Stimulated activated naive B cell treated with anti-CD40 and anti-IgM and Interleukin-4, amounts not matched to agents 10 μg/mL and 1 μg/mL and 100 μg/mL, for 72 hours (primary cell): ENCODE measurements at regions not wholly inside any gene's neighbourhood (a gene's known extent, or its start where the extent isn't known, plus 50 kb on each side); places are given as distances from the start of the nearest gene placed in this dataset.

Source experiments
- ATAC-seq, 2 donors: fragments of 150-1000 bp; cut with Tn5 transposase; replicated peaks; 2 replicates each; pipeline ENCODE4 v1.10.0; 2021; ENCODE audit warnings: moderate library complexity in 1 of 2
- DNase-seq: peaks from one replicate; pipeline ENCODE4 v3.0.0; 2021
- H3K27ac Mint-ChIP-seq: one replicate; pipeline ENCODE4 v1.8.0; 2022; ENCODE audit warnings: mild to moderate bottlenecking, mixed read lengths
- H3K27me3 Mint-ChIP-seq, 2 donors: one replicate each; pipeline ENCODE4 v1.8.0; 2022; ENCODE audit warnings: mixed read lengths in 2 of 2
- H3K36me3 Mint-ChIP-seq, 2 donors: one replicate each; pipeline ENCODE4 v1.8.0; 2022; ENCODE audit warnings: mixed read lengths in 2 of 2, mild to moderate bottlenecking in 1 of 2
- H3K4me1 Mint-ChIP-seq, 2 donors: one replicate each; pipeline ENCODE4 v1.8.0; 2022; ENCODE audit warnings: mixed read lengths in 2 of 2, mild to moderate bottlenecking in 1 of 2
- H3K4me3 Mint-ChIP-seq, 2 donors: one replicate each; pipeline ENCODE4 v1.8.0; 2022; ENCODE audit warnings: mild to moderate bottlenecking in 2 of 2, mixed read lengths in 2 of 2, moderate library complexity in 1 of 2
- H3K9me3 Mint-ChIP-seq, 2 donors: one replicate each; pipeline ENCODE4 v1.8.0; 2022; ENCODE audit warnings: mixed read lengths in 2 of 2, mild to moderate bottlenecking in 1 of 2

DNA sequence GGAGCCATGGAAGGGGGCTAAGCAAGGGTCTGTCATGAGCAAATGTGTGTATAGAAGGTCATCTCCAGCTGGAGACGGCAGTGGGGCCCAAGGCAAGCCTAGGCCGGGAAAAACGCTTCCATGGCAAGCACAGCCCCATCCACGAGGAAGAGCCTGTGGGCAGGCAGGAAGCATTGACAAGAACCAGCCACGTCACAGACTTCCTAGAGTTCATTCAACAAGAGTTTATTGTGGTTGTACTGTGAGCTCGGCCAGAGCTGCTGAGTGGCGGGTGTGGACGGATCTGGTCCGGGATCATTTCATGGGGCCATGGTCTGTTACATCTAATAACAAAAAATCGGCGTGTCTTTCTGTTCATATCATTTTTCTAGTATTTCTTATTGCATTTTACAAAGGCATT, 311.7 kb downstream of the TMEM121 start:
- H3K27ac Mint-ChIP-seq, result peak overlapping the region; percentile 94
- no peaks in the 10 kb centered on the region for H3K27me3 Mint-ChIP-seq
- H3K9me3 Mint-ChIP-seq, result no peaks in the 10 kb centered on the region
- peaks cover 34 to 61% of the 10 kb centered on the region in 2 donors for H3K4me1 Mint-ChIP-seq
- H3K4me3 Mint-ChIP-seq, result no peak overlapping the region
- ATAC-seq (no peak), DNase-seq (no peak)
- H3K36me3 Mint-ChIP-seq, result peaks cover 34 to 41% of the 10 kb centered on the region in 2 donors

DNA sequence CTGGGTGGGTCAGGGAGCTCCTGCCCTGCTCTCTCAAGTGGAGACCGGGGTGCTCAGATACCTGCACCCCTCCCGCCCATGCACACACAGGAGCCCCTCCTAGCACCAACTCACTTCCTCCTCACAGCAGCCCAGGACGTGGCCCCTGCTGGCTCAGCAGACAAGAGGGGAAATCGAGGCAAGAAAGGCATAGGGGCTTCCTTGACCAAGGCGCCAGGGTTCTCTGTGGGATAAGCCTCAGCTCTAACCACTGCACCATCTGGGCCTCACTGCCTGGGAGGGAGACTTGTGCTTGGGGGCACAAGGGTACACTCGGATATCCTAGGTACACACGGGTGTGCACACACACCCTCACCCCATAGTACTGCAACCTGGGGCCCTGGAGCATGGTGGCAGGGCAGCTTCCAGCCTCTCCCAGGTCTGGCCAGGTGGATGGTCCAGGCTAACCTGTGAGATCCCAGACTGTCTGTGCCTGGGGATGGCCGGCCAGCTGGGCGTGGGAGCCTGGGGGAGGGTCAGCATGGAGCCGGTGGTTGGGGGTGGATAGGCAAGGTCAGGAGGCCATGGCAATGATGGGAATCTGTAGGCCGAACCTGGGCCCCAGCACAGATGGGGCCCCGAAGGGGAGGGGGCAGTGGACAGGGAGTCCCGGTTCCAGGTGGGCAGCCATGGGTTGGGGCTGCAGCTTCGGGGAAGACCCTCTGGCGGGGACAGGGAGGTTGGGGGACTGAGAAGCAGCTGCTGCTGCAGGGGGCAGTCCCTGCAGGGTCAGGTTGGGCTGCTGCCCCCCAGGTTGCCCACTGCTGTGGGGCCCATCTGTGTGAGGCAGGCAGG, 312.4 kb downstream of the TMEM121 start:
- H3K9me3 Mint-ChIP-seq, result no peaks in the 10 kb centered on the region
- H3K4me1 Mint-ChIP-seq, result peaks cover 37 to 68% of the 10 kb centered on the region in 2 donors
- H3K27me3 Mint-ChIP-seq, result no peaks in the 10 kb centered on the region
- ATAC-seq, result no peak
- no peak for DNase-seq
- H3K27ac Mint-ChIP-seq, result peak overlapping the region; percentile 94
- peak overlapping the region in 1 of 2 donors; percentile 32 for H3K4me3 Mint-ChIP-seq
- peaks cover 41 to 48% of the 10 kb centered on the region in 2 donors for H3K36me3 Mint-ChIP-seq

DNA sequence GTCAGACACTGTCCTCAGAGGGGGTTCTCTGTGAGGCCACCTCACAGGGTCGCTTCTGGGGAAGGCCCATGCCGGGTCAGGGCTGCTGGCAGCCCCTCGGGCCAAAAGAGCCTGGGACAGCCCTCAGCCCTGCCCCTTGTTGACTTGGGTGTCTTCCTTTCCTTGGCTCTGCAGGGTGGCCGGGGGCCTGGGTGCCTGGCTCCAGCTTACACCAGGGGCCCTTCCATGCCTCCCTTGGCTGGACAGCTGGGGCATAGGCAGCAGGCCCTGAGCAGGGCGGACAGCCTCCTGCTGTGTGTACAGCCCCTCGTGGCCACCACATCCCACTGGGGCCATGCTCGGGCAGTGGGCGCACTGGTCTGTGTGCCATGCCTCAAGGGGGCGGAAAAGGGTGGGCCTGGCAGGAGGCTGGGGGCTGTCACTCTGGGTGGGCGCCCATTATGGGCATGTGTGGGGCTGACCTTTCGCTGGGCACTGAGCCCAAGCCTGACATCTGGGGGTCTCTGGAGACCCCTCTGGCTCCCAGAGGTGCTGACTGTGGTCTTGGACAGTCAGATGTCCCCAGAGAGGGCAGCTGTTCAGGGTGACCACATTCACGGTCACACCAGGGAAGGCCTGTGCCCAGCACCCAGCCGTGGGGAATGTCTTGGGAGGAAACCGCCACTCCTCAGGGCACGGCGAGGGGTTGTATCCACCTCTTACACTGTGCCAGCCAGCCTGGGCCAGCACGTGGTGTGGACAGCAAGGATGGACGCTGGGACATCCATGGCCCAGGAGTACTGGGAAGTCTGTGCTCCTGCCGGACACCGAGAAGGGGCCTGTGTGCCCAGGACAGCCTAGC, 313.3 kb downstream of the TMEM121 start:
- peaks cover 37 to 68% of the 10 kb centered on the region in 2 donors for H3K4me1 Mint-ChIP-seq
- no peak overlapping the region for H3K27ac Mint-ChIP-seq
- no peaks in the 10 kb centered on the region for H3K27me3 Mint-ChIP-seq
- H3K4me3 Mint-ChIP-seq, result no peak overlapping the region
- ATAC-seq (no peak), DNase-seq (no peak)
- H3K36me3 Mint-ChIP-seq, result peaks cover 45 to 56% of the 10 kb centered on the region in 2 donors
- H3K9me3 Mint-ChIP-seq, result no peaks in the 10 kb centered on the region

DNA sequence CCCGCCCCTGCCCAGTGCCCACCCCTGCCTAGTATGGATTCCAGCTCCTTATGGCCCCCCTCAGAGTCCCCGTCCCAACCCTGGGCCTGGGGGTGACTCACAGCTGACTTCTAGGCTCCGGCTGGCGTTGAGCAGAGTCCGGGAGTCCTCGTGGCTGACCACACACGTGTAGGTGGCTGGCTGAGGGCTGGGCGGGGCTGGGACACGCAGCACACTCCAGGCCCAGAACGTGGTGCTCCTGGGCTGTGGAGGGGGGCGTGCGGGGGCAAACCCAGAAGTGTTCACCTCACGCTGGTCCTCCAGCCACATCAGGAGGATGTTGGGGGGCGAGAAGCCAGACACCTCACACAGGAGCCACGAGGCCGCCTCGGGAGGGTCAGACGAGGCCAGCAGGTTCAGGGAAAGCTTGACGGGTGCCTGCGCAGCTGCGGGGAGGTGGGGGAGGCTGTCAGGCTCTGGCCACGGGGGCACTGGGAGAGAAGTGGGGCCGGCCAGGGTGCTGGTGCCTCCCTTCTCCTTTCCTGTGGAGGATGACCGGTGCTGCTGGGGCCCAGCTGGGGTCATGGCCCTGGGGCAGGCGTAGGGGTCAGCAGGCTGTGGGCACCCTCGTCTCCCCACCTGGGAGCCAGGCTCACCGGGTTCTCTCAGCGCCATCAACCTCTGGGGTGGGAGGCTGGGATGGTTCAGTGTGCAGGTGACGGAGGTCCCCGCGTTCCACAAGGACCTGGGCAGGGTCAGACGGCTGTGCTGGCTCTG, 314.1 kb downstream of the TMEM121 start:
- Mint-ChIP-seq H3K4me1 (peaks cover 38 to 68% of the 10 kb centered on the region in 2 donors), H3K27me3 (no peaks in the 10 kb centered on the region), H3K4me3 (no peak overlapping the region), H3K36me3 (peaks cover 50 to 64% of the 10 kb centered on the region in 2 donors), H3K27ac (peak overlapping the region; percentile 56), H3K9me3 (no peaks in the 10 kb centered on the region)
- no peak for DNase-seq
- no peak for ATAC-seq

DNA sequence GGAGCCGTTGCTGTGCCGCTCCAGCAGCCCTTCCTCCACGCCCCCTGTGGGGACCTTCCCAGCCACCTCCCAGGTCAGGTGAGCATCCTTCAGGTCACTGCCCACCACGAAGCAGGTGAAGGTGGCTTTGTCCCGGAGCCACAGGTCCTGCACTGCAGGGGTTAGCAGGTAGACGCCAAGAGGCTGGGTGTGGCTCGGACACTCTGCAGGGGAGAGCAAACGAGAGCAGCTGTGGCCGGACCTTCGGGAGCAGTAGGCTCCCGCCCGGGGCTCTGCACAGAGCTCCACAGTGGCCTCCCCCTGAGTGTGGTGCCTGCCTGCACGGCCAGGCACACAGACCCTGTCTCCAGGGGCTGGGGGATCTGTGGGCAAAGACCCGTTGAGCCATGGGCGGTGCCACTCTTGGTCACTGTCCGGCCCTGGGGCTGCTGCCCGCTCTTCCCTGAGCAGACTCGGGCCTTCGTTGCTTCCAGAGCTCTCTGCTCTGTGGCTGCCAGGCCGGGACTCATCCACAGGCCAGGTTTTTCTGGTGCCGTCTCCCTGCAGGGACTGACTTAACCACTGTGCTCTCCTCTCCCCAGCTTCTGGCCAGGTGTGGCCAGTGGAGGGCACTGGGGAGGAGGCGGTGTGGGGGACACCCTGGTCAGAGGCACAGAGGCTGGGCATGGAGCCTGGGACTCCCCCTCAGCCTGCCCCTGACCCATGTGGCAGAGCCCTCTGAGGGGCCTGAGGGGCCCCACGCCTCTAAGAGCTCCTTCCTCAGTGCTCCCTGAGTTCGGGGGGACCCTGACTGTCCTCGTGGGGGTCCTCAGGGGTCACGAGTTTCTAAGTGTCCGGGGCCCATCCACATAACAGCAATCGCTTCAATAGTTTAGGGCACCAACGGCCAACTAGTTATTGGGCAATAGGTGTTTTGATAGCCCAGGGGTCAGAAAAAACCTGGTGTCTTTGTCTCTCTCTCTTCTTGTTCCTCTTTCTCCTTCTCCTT, 314.9 kb downstream of the TMEM121 start:
- DNase-seq, result no peak
- H3K4me3 Mint-ChIP-seq, result peak overlapping the region in 1 of 2 donors; percentile 21
- H3K27me3 Mint-ChIP-seq, result no peaks in the 10 kb centered on the region
- H3K27ac Mint-ChIP-seq, result peak overlapping the region; percentile 84
- H3K9me3 Mint-ChIP-seq, result no peaks in the 10 kb centered on the region
- peaks cover 48 to 64% of the 10 kb centered on the region in 2 donors for H3K36me3 Mint-ChIP-seq
- H3K4me1 Mint-ChIP-seq, result peaks cover 34 to 66% of the 10 kb centered on the region in 2 donors
- peak in 1 of 2 donors; percentile 4 for ATAC-seq

DNA sequence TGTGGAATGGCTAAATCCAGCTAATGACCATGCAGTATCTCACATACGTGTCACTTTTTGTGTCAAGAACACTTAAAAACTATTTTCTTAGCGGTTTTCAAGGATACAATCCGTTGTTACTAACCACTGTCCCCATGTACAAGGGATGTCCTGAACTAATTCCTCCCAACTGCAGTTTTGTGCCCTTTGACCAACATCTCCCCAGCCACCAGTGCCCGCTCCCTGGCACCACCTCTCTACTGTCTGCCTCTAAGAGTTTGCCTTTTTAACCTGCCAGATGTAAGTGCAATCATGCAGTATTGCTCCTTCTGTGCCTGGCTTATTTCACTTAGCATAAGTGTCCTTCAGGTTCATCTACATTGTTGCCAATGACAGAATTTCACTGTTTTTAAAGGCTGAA, 315.7 kb downstream of the TMEM121 start:
- Mint-ChIP-seq H3K4me3 (no peak overlapping the region), H3K4me1 (peaks cover 37 to 66% of the 10 kb centered on the region in 2 donors), H3K9me3 (no peaks in the 10 kb centered on the region), H3K27me3 (no peaks in the 10 kb centered on the region), H3K27ac (peak overlapping the region; percentile 84), H3K36me3 (peaks cover 46 to 66% of the 10 kb centered on the region in 2 donors)
- no peak for DNase-seq
- ATAC-seq, result no peak

DNA sequence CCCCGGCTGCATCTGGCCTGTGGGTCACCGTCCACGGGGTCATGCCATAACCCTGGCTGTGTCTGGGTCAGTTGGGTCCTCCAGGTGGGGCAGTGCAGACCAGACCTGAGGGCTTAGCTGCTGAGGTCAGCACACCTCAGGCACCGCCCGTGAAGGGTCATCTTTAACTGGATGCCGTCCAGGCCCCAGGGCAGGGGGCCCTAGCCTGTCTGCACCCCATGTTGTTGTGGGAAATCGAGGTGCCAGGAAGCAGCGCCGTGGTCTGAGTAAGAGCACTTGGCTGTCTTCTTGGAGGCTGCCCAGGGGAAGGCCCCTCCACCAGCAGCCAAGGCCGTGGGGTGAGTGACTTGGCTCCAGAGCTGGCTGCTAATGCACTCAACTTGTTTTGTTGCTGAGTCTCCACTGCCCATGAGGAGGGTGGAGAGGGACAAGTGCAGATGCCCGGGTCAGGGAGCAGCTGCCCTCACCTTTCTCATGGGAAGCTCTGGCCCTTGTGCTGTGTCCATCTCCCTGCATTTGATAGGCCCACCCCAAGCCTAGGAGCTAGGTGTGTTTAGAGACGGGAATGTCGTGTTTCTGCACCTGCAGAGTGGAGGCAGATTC, 317.2 kb downstream of the TMEM121 start:
- Mint-ChIP-seq H3K9me3 (no peaks in the 10 kb centered on the region), H3K4me1 (peaks cover 36 to 63% of the 10 kb centered on the region in 2 donors)

DNA sequence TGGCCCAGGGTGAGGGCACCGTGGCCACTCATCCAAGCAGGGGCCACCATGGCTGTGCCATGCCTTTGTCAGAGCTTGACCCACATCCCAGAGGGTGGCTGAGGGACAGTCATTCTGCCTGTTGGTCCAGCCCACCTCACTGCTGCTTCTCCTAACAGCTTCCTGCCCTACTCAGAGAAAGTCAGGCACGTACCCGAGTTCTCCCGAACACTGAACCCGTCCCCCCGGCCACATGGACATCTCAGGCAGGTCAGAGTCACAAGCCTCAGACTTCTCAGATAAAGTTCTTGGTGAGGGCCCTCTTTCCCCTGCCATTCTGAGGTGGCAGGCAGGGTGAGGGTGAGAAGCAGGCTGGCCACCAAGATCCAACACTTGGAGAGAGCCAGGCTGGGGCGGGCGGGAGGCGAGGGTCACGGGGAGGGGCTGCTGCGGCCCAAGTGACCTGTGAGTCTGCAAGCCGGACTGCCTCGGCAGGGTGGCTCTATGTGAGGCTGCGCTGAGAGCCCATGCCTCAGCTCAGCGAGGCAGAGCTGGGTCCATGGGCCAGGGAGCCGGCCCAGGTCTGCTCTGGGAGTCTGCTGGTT, 317.8 kb downstream of the TMEM121 start:
- Mint-ChIP-seq H3K27me3 (no peaks in the 10 kb centered on the region), H3K27ac (peak overlapping the region; percentile 90), H3K4me3 (no peak overlapping the region), H3K4me1 (peaks cover 39 to 64% of the 10 kb centered on the region in 2 donors), H3K36me3 (peaks cover 40 to 60% of the 10 kb centered on the region in 2 donors), H3K9me3 (no peaks in the 10 kb centered on the region)
- ATAC-seq, result no peak
- no peak for DNase-seq

More for the DNA sequence above, 317.2 kb downstream of the TMEM121 start:
- H3K4me3 Mint-ChIP-seq, result no peak overlapping the region
- DNase-seq (no peak), ATAC-seq (no peak)
- no peaks in the 10 kb centered on the region for H3K27me3 Mint-ChIP-seq
- H3K27ac Mint-ChIP-seq, result peak overlapping the region; percentile 77
- peaks cover 43 to 64% of the 10 kb centered on the region in 2 donors for H3K36me3 Mint-ChIP-seq

DNA sequence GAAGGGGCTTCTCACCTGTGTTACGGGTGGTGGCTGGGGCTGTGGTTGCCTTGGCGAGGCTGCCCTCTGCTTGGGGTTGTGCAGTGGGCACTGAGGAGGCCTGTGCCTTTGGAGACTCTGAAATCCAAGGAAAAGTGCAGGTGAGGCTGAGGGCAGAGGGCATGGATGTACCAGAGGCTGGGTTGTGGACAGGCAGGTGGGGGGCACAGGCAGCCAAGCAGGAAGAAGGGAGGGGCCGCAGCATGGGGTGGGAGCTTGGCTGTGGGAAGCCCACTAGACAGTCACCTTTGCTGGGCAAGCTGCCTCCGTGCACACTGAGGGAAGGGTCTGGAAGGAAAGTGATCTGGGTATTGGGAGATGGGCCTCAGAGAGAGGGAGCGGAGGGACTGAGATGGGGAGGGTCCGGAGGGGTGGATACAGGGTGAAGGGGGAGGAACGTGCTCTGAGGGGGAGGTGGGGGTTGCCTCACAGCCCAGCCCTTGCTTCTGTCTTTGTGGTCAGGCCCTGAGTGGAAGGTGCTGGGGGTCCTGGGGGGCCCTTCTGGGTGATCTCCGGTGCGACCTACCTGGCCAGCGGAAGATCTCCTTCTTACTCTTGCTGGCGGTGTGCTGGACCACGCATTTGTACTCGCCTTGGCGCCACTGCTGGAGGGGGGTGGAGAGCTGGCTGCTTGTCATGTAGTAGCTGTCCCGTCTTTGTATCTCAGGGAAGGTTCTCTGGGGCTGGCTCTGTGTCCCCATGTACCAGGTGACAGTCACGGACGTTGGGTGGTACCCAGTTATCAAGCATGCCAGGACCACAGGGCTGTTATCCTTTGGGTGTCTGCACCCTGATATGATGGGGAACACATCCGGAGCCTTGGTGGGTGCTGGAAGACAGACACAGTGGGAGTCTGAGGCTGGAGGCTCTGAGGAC, 318.7 kb downstream of the TMEM121 start:
- Mint-ChIP-seq H3K4me3 (peak overlapping the region in 1 of 2 donors; percentile 9), H3K9me3 (no peaks in the 10 kb centered on the region), H3K27ac (peak overlapping the region; percentile 93), H3K27me3 (no peaks in the 10 kb centered on the region), H3K4me1 (peaks cover 41 to 74% of the 10 kb centered on the region in 2 donors), H3K36me3 (peaks cover 42 to 64% of the 10 kb centered on the region in 2 donors)
- ATAC-seq, result no peak
- no peak for DNase-seq

DNA sequence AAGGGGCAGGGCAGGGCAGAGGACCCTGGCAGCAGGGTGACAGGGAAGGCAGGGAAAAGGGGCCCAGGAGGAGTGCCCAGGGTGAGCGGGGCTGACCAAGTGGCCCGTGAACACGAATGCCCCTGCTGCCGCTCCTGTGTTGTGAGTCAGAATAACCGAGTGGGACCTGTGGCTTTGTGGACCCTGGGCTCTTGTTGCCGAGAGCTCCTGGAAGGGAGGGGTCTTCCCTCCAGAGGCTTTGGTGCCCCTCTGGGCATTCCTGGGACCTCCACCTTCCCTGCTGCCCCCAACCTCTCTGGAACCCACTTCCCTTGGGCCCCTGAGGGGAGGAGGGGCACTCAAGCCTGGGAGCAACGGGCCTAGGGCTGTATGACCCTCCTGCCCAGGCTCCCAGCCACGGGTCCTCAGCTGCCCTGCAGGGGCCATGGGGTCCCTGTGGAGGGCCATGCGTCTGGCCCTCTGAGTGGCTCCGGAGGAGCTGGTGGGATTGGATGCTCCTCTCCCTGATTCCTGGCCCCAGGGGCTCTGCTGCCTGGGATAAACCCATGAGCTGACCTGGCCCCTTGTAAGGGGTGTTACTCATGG, 319.4 kb downstream of the TMEM121 start:
- H3K4me1 Mint-ChIP-seq, result peaks cover 42 to 73% of the 10 kb centered on the region in 2 donors
- DNase-seq (no peak), ATAC-seq (no peak)
- no peak overlapping the region for H3K4me3 Mint-ChIP-seq
- peak overlapping the region; percentile 93 for H3K27ac Mint-ChIP-seq
- peaks cover 43 to 64% of the 10 kb centered on the region in 2 donors for H3K36me3 Mint-ChIP-seq
- H3K27me3 Mint-ChIP-seq, result no peaks in the 10 kb centered on the region
- peaks cover 0 to 1% of the 10 kb centered on the region in 2 donors for H3K9me3 Mint-ChIP-seq

DNA sequence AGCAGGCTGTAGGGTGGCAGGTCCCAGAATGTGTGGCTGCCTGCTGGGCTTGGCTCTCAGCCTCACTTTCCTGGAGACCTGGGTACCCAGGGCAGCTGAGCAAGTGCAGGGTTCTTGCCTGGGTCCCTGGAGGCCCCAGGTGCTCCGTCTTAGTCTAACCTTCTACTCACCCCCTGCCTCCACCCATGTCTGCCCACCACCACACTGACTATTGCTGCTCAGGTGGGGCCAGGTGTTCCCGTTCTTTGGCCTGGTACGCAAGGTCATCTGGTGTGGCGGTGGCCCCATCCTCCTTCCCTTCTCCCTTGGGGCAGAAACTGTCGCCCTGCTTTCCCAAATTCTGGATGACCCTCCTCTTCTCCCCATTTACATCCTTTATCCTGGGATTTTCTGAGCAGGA, 319.9 kb downstream of the TMEM121 start:
- Mint-ChIP-seq H3K27me3 (no peaks in the 10 kb centered on the region), H3K27ac (peak overlapping the region; percentile 93), H3K4me1 (peaks cover 44 to 77% of the 10 kb centered on the region in 2 donors), H3K9me3 (peaks cover 0 to 1% of the 10 kb centered on the region in 2 donors), H3K36me3 (peaks cover 47 to 69% of the 10 kb centered on the region in 2 donors), H3K4me3 (no peak overlapping the region)
- DNase-seq (no peak), ATAC-seq (no peak)
